ENCODE measurements at regions not wholly inside any gene's neighbourhood (a gene's known extent, or its start where the extent isn't known, plus 50 kb on each side); places are given as distances from the start of the nearest gene placed in this dataset.
A peak's percentile ranks its signal among the peaks of the same experiment; 100 is the strongest.

DNA sequence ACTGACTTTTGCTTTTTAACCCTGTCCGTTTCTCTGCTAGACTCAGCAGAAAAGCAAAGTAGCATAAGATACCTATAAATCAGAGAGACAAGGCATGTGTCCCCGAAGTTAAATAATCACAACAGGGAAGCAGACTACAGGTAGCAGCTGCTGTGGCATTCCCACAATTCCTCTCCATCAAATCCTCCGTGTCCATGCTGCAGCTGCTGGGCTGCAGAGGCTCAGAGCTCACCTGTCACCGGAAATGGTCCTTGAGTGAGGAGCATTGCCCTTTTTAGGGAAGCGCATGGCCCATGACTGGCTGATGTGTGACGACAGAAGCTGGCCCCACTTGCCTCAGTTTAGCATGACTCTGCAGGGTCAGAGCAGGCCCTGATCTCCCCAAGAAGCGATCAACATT lies 125.0 kb downstream of the MSX2 start:
- TF ChIP-seq, protein P1, sequence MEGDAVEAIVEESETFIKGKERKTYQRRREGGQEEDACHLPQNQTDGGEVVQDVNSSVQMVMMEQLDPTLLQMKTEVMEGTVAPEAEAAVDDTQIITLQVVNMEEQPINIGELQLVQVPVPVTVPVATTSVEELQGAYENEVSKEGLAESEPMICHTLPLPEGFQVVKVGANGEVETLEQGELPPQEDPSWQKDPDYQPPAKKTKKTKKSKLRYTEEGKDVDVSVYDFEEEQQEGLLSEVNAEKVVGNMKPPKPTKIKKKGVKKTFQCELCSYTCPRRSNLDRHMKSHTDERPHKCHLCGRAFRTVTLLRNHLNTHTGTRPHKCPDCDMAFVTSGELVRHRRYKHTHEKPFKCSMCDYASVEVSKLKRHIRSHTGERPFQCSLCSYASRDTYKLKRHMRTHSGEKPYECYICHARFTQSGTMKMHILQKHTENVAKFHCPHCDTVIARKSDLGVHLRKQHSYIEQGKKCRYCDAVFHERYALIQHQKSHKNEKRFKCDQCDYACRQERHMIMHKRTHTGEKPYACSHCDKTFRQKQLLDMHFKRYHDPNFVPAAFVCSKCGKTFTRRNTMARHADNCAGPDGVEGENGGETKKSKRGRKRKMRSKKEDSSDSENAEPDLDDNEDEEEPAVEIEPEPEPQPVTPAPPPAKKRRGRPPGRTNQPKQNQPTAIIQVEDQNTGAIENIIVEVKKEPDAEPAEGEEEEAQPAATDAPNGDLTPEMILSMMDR (conservative IDR thresholded peaks at IDR 0.05; ENCODE audit: low read depth, low read length): no peak
- H3K4me3 ChIP-seq (ENCODE audit: low read depth, low read length): no peak overlapping the region
- DNase-seq (ENCODE audit: low read depth): no peak

DNA sequence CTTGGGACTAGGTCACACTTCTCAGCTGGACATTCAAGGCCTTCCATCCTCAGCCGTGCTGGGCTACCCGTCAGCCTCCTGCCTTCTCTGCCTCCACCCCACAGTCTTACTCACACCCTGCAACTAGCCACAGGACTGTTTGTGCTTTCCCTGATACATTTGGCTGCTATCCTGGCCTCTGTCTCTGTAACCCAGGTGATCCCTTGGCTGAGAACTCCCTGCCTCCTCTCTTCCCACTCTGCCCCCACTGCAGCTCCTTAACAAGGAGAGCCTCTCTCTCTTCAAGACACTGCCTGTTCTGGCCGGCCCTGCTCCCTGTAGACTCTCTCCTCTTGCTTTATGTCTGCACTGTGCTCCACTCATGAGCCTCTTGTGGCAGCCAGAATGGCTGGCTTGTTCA lies 120.6 kb downstream of the MSX2 start:
- TF ChIP-seq, protein P1 (conservative IDR thresholded peaks at IDR 0.05; ENCODE audit: low read depth, low read length): no peak
- no peak overlapping the region for H3K4me3 ChIP-seq (ENCODE audit: low read depth, low read length)
- DNase-seq (ENCODE audit: low read depth): no peak

DNA sequence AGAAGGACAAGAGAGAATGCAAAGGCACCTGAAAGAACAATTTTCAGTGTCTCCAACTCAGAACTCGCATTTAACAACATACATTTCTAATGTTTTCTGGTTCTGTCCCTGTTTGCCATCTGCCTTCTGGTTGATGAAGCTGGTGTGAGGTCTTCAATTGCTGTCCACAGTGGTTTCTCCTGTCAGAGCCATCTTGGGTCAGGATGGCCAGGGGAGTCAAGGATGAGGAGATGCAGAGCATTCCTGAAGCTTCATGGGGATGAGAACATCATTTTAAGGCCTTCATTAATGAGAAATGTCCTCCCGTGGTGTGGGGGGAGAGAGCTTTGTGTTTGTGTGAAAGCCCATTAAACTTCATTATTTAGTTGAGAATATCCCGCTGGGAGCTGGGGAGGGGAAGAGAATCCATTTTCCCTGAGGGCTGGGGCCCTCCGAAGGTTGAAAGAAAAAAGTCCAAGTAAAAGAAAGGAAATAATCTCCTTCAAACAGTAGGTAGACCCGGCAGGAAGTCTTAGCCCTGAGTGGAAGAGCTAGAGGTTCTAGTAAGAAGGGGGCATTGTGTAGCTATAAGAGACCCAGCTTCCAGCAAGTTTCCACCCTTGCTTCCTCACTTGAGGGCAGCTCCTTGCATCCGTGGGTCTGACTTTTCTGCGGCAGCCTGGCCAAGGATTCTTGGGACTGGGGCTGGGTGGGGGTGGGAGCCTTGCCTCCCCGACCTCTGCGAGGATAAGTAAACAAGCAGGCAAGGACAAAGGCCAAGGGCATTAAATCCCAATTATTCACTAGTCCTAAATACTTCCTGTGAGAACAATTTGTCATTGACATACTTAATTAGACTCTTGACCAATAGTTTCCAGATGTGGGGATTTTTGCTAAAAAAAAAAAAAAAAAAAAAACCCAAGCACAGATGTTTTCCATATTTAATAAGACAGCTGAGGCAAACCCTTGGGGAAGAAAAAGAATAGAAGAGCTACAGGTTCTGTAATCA lies 119.2 kb downstream of the MSX2 start:
- no peak for DNase-seq (ENCODE audit: low read depth)
- TF ChIP-seq, protein P1 (conservative IDR thresholded peaks at IDR 0.05; ENCODE audit: low read depth, low read length): no peak
- H3K4me3 ChIP-seq (ENCODE audit: low read depth, low read length): no peak overlapping the region

DNA sequence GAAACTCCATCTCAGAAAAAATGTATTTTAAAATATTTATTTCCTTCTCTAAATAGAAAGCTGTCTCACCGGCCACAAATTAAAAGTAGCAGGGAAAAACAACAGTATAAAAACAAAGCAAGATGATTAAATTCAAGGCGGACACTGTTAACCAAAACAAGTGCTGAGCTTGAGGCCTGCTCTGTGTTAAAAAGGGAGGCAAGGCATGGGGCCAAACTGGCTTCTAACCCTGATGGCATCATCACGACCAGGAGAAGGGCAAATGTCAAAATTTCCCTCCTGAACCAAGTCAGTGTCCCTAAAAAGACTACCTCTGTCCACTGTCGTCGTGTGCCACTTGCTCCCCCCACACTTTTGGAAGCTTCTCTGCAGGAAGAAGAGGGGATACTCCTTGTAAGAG lies 116.1 kb downstream of the MSX2 start:
- H3K4me3 ChIP-seq (ENCODE audit: low read depth, low read length): no peak overlapping the region
- DNase-seq (ENCODE audit: low read depth): no peak
- TF ChIP-seq, protein P1 (conservative IDR thresholded peaks at IDR 0.05; ENCODE audit: low read depth, low read length): no peak

DNA sequence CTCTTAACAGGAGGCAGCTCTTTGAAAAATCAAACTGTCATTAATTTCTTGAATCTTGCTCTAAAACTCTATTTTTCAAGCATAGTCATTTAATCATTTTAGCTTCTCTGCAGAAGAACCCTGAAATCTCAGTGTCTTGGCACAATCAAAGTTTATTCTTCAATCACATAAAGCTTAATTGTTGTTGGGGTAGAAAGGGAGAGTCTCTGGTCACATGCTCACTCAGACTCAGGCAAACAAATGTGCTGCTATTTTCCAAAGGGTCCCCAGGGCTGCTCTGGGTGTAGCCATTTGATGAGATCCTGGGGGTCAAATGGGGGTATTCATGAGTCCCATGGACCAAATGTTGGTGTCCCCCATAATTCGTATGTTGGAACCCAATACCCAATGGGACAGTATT lies 114.8 kb downstream of the MSX2 start:
- TF ChIP-seq, protein P1 (conservative IDR thresholded peaks at IDR 0.05; ENCODE audit: low read depth, low read length): no peak
- H3K4me3 ChIP-seq (ENCODE audit: low read depth, low read length): no peak overlapping the region
- DNase-seq (ENCODE audit: low read depth): no peak

DNA sequence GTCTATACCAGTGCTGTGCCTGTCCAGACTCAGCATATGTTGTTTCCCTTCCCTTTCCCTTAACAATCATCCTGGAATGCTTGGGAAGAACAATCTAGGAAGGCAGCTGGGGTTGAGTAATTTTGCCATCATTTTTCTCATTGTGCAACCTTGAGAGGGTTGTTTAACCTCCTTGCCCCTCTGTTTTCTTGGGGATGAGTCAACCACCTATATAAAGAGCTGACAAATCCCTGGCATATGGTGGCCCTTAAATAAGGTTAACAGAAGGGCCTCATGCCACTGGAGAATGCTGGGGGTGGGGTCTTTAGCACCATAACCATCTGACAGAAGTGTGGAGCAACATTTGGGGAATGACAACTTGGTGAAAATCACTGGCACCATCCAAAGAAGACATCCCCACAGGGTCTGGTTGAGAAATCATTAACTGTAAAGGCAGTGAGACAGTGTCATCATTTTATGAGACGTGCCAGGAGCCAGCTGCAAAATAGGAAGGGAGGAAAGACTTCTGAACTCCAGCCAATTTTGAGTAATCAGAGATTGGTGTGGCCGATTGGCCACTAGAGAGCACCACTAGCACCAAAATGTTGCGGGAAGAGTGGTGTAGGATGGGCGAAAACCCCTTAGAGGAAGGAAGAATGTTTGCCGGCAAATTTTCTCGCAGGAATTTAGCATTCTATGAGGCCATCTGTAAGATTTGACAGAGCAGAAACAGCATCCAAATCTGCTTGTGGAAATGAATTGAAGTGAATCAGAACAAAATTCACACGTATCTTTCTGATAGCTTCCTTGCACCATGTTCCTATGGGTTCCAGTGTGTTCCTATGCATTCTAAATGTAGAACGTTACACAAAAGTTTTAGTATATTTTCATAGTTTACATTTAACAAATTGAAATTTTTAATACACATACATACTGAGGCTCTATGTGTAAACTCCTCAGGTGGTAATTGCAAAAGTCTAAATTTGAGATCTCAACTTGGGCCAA lies 113.8 kb downstream of the MSX2 start:
- H3K4me3 ChIP-seq (ENCODE audit: low read depth, low read length): no peak overlapping the region
- TF ChIP-seq, protein P1 (conservative IDR thresholded peaks at IDR 0.05; ENCODE audit: low read depth, low read length): no peak
- DNase-seq (ENCODE audit: low read depth): peak; percentile 1
